ENCODE measurements at regions not wholly inside any gene's neighbourhood (a gene's known extent, or its start where the extent isn't known, plus 50 kb on each side); places are given as distances from the start of the nearest gene placed in this dataset.
A peak's percentile ranks its signal among the peaks of the same experiment; 100 is the strongest.
"Not testable (repeated sequence)": the region's sequence is repeated elsewhere in the genome, so short reads cannot be mapped to it uniquely, and the experiment has no call there.

- not testable (repeated sequence) for DNase-seq
These were observed 212.6 kb upstream of the FRG1 start for GRCh38 chr4:189727982-189728638.

GRCh38 chr4:189731989-189732388 is 208.7 kb upstream of the FRG1 start:
- DNase-seq = not testable (repeated sequence)

GRCh38 chr4:189733507-189733906 is 207.2 kb upstream of the FRG1 start:
- DNase-seq = not testable (repeated sequence)

- not testable (repeated sequence) for DNase-seq
These were observed 205.9 kb upstream of the FRG1 start for GRCh38 chr4:189734648-189735267.

- not testable (repeated sequence) for DNase-seq
These were observed 204.0 kb upstream of the FRG1 start for GRCh38 chr4:189736656-189737055.

GRCh38 chr4:189740118-189740517 is 200.6 kb upstream of the FRG1 start:
- DNase-seq = not testable (repeated sequence)

- no peak for DNase-seq
These were observed 199.8 kb upstream of the FRG1 start for GRCh38 chr4:189740873-189741272.

- not testable (repeated sequence) for DNase-seq
These were observed 187.6 kb upstream of the FRG1 start for GRCh38 chr4:189753092-189753491.

- no peak for DNase-seq
These were observed 177.1 kb upstream of the FRG1 start for GRCh38 chr4:189763583-189763982.

- no peak for DNase-seq
These were observed 175.4 kb upstream of the FRG1 start for GRCh38 chr4:189765301-189765700.

DNA sequence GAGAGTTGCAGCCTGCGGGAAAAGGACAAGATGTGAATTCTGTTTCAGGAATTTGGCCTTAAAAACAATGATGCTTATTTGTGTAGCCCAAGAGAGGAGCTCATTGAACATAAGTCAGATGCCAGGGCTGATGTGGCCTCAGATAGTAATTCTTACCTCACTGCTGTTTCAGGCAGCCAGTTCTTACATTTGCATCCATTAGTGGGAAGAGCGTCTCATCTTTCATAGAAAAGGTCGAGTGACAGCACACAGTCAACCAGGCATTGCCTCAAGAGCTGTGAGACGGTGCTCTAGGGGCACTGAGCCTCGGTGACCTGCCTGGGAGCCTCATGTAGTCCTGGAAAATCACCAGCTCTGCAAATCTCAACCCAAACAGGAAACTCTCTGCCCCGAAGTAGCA is 174.9 kb upstream of the FRG1 start:
- no peak for DNase-seq

DNA sequence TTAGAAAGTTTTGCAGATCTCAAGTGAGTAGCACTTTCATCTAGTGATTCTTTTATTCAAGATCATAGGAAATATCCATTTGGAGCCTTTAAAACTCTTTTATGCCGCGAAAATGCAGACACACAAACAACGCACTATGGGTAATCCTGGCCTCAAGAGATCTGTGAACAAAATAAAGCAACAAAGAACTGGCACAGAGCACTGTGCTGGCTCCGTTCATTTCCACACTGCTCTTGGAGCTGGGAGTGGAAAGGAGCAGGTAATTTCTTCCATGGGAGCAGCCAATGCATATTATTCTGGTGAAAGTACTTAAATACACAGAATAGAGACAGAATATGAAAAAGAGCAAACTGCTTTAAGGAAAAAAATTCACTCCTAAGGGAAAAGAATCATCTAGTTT is 172.7 kb upstream of the FRG1 start:
- DNase-seq = peak; percentile 83

- no peak for DNase-seq
These were observed 171.5 kb upstream of the FRG1 start for GRCh38 chr4:189769131-189769530.

GRCh38 chr4:189771696-189772361 is 168.8 kb upstream of the FRG1 start:
- DNase-seq = no peak

DNA sequence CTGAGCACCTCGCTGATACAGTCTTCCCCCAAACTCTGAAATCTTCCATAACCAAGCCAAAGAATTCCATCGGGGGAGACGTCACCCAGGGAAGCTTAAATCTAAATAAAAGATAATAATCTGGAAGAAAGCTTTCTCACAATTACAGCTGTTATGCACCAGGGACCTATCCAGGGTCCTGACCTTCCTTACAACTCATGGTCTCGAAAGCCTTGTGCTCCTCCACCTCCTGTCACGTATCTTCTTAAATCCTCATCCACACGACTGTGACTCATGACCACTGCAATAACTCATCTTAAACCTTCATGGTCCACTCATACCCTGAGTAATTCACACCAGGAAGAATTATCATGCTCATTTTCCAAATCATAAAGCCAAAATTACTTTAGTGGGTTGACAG is 166.8 kb upstream of the FRG1 start:
- no peak for DNase-seq

DNA sequence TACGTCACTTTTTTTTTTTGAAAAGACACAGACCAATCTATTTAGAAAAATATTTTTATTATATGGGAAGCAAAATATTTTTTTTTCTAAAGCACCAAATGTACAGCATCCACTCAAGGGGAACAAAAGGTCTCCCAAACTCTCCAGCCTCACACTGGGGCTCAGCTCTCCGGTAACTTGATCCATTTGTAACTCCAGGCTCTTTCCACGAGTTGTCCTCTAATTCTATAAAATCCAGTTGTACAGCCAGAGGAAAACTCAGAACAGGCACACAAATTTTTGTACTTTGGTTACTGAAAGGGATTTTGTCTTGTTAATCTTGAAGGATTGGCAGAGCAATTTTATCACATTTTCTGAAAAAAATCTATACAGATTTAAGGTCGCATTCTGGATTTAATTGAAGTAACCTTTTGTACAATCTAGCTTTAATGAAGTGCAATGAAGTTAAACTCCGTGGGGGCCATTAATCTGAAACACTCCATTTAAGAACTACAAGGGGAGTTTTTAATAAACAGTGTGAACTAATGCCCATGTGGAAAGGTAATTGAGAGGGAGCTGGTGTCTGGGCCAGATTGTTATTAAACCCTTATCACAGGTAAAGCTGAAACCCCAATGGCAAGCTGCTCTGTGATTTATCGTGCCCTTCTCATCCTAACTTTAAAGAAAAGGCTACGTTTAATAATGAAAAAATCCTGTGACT is 161.2 kb upstream of the FRG1 start:
- DNase-seq = no peak

DNA sequence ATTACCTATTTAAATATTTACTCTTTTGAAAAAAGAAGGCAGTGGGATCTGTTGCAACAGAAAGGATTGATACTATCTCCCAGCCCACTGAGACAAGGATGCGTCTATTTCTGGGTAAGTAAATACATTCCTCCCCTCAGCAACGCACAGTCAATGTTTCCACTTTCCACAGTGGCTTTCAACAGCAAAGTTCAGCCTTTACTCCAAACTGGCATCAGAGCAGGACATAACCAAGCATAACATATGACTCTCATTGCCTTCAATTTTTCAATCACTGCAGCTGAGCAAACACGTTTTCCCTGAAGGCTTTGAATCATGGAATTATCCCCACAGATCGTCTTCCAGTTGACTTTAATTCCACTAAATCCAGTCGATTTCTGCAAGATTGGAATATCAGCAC is 160.3 kb upstream of the FRG1 start:
- DNase-seq = peak; percentile 47

- no peak for DNase-seq
These were observed 156.0 kb upstream of the FRG1 start for GRCh38 chr4:189784651-189785050.

DNA sequence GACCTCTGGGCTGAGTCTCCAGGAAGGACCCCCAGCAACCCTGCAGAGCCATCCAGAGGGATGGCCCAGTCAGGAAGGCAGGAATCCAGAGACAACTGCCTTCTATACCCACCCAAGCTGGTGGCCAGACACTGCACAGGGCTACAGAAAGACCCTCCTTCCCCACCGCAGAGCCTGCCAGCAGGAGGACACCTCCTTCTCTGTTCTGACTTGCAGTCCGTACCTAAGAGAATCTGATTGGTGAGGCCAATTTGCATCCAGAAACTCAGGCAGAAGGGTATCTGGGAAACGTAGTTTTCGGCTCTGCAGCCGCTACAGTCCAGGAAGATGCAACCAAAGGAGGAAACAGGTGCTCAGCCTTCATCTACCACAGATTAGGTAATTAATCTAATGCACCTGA is 155.4 kb upstream of the FRG1 start:
- no peak for DNase-seq

DNA sequence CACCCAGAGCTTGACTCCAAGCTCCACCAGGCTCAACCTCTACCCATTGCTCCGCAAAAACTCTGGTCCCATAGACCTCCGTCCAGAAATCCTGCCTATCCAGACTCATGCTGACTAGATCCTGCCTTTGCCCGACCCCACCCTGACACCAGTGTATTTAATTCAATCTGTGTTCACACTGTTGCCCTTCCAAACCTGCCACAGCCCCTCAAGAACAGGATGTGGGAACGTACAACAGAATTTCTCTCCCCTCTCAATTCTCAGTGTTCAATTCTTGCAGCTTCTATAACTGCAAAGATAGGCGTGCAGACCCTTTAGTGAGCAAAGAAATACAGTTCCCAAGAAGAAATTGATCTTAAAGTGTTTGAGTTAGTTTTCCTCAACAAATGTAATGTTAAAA is 154.2 kb upstream of the FRG1 start:
- DNase-seq = no peak

GRCh38 chr4:189787216-189788031 is 153.2 kb upstream of the FRG1 start:
- no peak for DNase-seq

- peak; percentile 90 for DNase-seq
These were observed 147.6 kb upstream of the FRG1 start for GRCh38 chr4:189792924-189793618.
